ENCODE measurements at regions not wholly inside any gene's neighbourhood (a gene's known extent, or its start where the extent isn't known, plus 50 kb on each side); places are given as distances from the start of the nearest gene placed in this dataset.

- Histone ChIP-seq H3K27me3 (no peaks in the 10 kb centered on the region), H3K9me3 (no peaks in the 10 kb centered on the region), H3K4me1 (peaks cover 19 to 26% (median 23%) of the 10 kb centered on the region in 4 donors), H3K36me3 (no peaks in the 10 kb centered on the region), H3K27ac (replicated peaks in 1 of 4) (peak overlapping the region; percentile 58 to 73 (median 66)), H3K4me3 (no peak overlapping the region)
- intact Hi-C loops (cut with DNase I), result no loop called here
- peak; percentile 34 to 51 for TF ChIP-seq POLR2AphosphoS5 (IDR thresholded peaks at IDR 0.05)
- no peak for TF ChIP-seq CTCF (IDR thresholded peaks at IDR 0.05)
- DNase-seq (ENCODE audit: extremely low spot score), result no peak
- WGBS, result 64% methylated on average over 7 of the region's 7 CpGs
Measured at GRCh38 chr2:207238831-207239701, 73.3 kb upstream of the KLF7 start.

- Histone ChIP-seq H3K27ac (replicated peaks in 1 of 4) (peak overlapping the region; percentile 58 to 73 (median 66)), H3K27me3 (no peaks in the 10 kb centered on the region), H3K36me3 (no peaks in the 10 kb centered on the region), H3K4me1 (peaks cover 19 to 26% (median 23%) of the 10 kb centered on the region in 4 donors), H3K4me3 (no peak overlapping the region), H3K9me3 (no peaks in the 10 kb centered on the region)
- intact Hi-C loops (cut with DNase I), result no loop called here
- no peak for DNase-seq (ENCODE audit: extremely low spot score)
- TF ChIP-seq CTCF (IDR thresholded peaks at IDR 0.05) (no peak), POLR2AphosphoS5 (IDR thresholded peaks at IDR 0.05) (peak; percentile 28 to 43)
- 56% methylated on average over 9 of the region's 9 CpGs for WGBS
Measured at GRCh38 chr2:207239754-207240494, 74.2 kb upstream of the KLF7 start.

GRCh38 chr2:207240649-207241048 is 74.9 kb upstream of the KLF7 start:
- Histone ChIP-seq H3K9me3 (no peaks in the 10 kb centered on the region), H3K4me1 (peaks cover 19 to 26% (median 23%) of the 10 kb centered on the region in 4 donors), H3K36me3 (no peaks in the 10 kb centered on the region), H3K27ac (replicated peaks in 1 of 4) (peak overlapping the region in 3 of 4 donors; percentile 65 to 73 (median 68)), H3K4me3 (no peak overlapping the region), H3K27me3 (no peaks in the 10 kb centered on the region)
- TF ChIP-seq POLR2A (IDR thresholded peaks at IDR 0.05; ENCODE audit: low read depth), result no peak
- no peak for TF ChIP-seq EP300 (IDR thresholded peaks at IDR 0.05)
- no peak for TF ChIP-seq POLR2AphosphoS5 (IDR thresholded peaks at IDR 0.05)
- no peak for TF ChIP-seq CTCF (IDR thresholded peaks at IDR 0.05)
- no peak for DNase-seq (ENCODE audit: extremely low spot score)
- WGBS, result 78% methylated on average over 1 of the region's 1 CpG
- intact Hi-C loops (cut with DNase I), result no loop called here

GRCh38 chr2:207241198-207241597 is 75.5 kb upstream of the KLF7 start:
- H3K27me3 ChIP-seq, result no peaks in the 10 kb centered on the region
- WGBS, result 65% methylated on average over 3 of the region's 3 CpGs
- H3K36me3 ChIP-seq, result no peaks in the 10 kb centered on the region
- intact Hi-C loops (cut with DNase I), result no loop called here
- TF ChIP-seq CTCF (IDR thresholded peaks at IDR 0.05), result no peak
- no peak for TF ChIP-seq POLR2AphosphoS5 (IDR thresholded peaks at IDR 0.05)
- TF ChIP-seq EP300 (IDR thresholded peaks at IDR 0.05), result no peak
- no peak for TF ChIP-seq POLR2A (IDR thresholded peaks at IDR 0.05; ENCODE audit: low read depth)
- no peak for DNase-seq (ENCODE audit: extremely low spot score)
- no peaks in the 10 kb centered on the region for H3K9me3 ChIP-seq
- no peak overlapping the region for H3K27ac ChIP-seq (replicated peaks in 1 of 4)
- no peak overlapping the region for H3K4me3 ChIP-seq
- H3K4me1 ChIP-seq, result peaks cover 19 to 26% (median 22%) of the 10 kb centered on the region in 4 donors
